ENCODE measurements at regions not wholly inside any gene's neighbourhood (a gene's known extent, or its start where the extent isn't known, plus 50 kb on each side); places are given as distances from the start of the nearest gene placed in this dataset.

DNA sequence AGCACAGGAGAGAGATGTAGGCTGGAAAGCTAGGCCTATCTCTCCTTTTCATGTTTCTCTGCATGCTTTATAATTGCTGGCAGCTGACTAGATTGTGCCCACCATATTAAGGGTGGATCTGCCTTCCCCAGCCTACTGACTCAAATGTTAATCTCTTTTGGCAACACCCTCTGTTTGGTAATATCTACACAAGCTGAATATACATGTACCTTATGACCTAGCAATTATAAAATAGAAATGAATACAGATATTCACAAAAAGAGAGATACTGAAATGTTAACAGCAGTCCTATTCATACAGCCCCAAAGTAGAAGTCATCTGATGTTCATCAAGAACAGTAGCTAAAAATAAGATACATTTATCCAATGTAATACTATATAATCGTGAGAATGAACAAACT, 429.6 kb downstream of the EPM2A start:
- intact Hi-C loops (cut with micrococcal nuclease) = no loop called here
- Mint-ChIP-seq H3K27ac (no peak overlapping the region), H3K4me3 (no peak overlapping the region), H3K27me3 (ENCODE audit: insufficient read depth) (no peaks in the 10 kb centered on the region), H3K9me3 (no peaks in the 10 kb centered on the region), H3K36me3 (ENCODE audit: low read depth) (no peaks in the 10 kb centered on the region), H3K4me1 (ENCODE audit: low read depth) (no peaks in the 10 kb centered on the region)
- no peak for DNase-seq (ENCODE audit: low spot score)

- no peaks in the 10 kb centered on the region for H3K27me3 Mint-ChIP-seq (ENCODE audit: insufficient read depth)
- intact Hi-C loops (cut with micrococcal nuclease) = no loop called here
- H3K27ac Mint-ChIP-seq = no peak overlapping the region
These were observed 428.8 kb downstream of the EPM2A start for GRCh38 chr6:145306489-145306888.

DNA sequence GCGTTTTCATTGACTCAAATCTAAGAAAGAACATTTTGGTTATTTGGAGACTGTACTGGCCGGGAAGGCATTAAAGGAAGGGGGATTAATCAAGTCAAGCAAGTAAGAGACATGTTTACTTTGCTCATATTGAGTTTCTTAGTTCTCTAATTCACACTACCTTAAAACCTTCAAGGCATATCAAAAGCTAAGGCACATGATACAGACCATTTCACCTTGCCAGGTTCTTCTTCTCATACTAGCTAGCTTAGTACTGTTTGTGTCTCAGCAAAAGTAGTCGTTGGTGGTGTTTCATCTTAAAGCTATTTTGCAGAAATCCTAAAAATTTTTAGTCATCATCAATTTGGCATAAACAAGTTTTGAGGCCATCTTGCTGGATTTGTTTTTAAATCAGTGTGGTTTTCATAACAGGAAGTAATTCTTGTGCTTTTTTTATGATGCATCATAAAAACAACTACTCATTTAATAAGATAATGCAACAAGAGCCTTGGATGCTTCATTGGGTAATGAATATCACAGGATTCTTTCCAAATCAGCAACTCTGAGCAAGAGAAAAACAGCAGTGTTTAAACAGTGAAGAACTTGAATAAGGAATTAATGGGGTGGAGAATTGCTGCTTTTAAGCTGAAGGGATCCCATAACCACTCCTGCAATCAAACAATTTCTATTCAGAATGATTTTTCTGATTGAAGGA, 425.3 kb downstream of the EPM2A start:
- no peak for DNase-seq (ENCODE audit: low spot score)
- Mint-ChIP-seq H3K9me3 (no peaks in the 10 kb centered on the region), H3K27ac (no peak overlapping the region), H3K4me1 (ENCODE audit: low read depth) (no peaks in the 10 kb centered on the region), H3K36me3 (ENCODE audit: low read depth) (no peaks in the 10 kb centered on the region), H3K4me3 (no peak overlapping the region), H3K27me3 (ENCODE audit: insufficient read depth) (no peaks in the 10 kb centered on the region)
- intact Hi-C loops (cut with micrococcal nuclease) = no loop called here

More at GRCh38 chr6:145306489-145306888, 428.8 kb downstream of the EPM2A start:
- no peaks in the 10 kb centered on the region for H3K4me1 Mint-ChIP-seq (ENCODE audit: low read depth)
- no peaks in the 10 kb centered on the region for H3K36me3 Mint-ChIP-seq (ENCODE audit: low read depth)
- H3K9me3 Mint-ChIP-seq = no peaks in the 10 kb centered on the region
- no peak overlapping the region for H3K4me3 Mint-ChIP-seq
- no peak for DNase-seq (ENCODE audit: low spot score)

- H3K4me3 Mint-ChIP-seq = no peak overlapping the region
- intact Hi-C loops (cut with micrococcal nuclease) = no loop called here
- H3K27me3 Mint-ChIP-seq (ENCODE audit: insufficient read depth) = no peaks in the 10 kb centered on the region
These were observed 422.8 kb downstream of the EPM2A start for GRCh38 chr6:145312481-145312880.

DNA sequence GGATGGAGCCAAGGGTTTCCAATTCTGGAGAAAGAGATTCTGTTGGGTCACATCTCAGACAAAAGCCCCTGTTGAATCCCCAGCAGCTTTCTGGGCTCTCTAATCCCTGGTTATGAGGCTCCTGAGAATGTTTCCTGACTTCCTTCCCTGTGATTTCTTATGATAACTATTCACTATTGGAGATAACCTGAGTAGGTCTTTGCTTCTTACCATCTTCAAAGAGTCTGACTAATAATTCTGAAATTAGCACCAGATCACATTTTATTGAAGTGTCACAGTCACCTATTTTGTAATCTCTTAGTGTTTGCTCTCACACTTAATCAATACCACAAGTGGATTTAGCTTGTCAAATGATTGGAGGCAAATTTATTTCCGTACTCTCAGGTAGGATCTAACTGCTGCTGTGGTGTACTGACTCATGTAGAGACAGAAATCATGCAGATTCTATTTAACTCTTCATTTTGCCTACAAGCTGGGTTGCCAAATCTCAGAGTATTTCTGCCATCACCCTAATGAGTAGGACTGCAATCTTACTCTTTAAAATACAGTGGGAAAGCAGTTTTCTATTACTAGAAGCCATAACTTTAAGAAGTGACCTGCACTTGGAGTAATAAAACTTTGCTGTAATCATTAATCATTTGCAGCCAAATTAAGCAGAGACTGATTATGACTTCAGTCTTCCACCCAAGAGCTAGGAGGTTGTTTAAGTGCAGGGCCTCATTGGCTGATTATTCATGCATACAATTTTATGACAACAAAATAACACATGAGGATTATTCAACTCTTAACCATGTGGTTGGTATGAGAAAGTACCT, 422.1 kb downstream of the EPM2A start:
- H3K9me3 Mint-ChIP-seq = no peaks in the 10 kb centered on the region
- intact Hi-C loops (cut with micrococcal nuclease) = no loop called here
- no peak overlapping the region for H3K4me3 Mint-ChIP-seq
- no peaks in the 10 kb centered on the region for H3K27me3 Mint-ChIP-seq (ENCODE audit: insufficient read depth)
- no peaks in the 10 kb centered on the region for H3K36me3 Mint-ChIP-seq (ENCODE audit: low read depth)
- no peak for DNase-seq (ENCODE audit: low spot score)
- H3K4me1 Mint-ChIP-seq (ENCODE audit: low read depth) = no peaks in the 10 kb centered on the region
- H3K27ac Mint-ChIP-seq = no peak overlapping the region

More at GRCh38 chr6:145312481-145312880, 422.8 kb downstream of the EPM2A start:
- DNase-seq (ENCODE audit: low spot score) = no peak
- H3K36me3 Mint-ChIP-seq (ENCODE audit: low read depth) = no peaks in the 10 kb centered on the region
- H3K4me1 Mint-ChIP-seq (ENCODE audit: low read depth) = no peaks in the 10 kb centered on the region
- H3K9me3 Mint-ChIP-seq = no peaks in the 10 kb centered on the region
- no peak overlapping the region for H3K27ac Mint-ChIP-seq

DNA sequence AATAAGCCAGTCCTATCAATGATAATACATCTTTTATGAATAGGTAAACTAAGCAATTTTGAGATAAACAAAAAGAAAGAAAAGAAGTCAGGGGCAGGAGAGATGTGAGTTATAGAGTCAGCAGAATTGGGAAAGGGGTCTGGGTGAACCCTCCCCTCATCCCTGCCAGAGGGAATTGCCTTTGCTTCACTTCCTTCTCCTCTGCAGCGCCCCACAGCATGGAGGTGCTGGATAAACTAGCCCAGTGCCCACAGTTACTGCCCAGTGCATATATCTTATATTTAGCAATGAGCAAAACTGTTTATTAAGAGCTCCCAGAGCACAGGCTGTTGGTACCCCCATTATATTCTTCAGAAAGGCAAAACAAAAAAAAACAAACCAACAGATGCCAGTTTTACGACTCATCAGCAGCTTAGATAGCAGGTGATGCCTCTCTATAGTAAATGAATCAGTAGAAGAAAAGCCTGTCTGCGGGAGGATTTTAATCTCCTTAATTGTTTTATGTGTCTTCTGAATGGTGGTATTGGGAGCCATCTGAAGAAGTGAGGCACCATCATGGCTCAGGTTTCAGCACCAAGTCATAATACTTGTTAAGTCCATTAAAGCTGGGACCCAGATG, 419.2 kb downstream of the EPM2A start:
- Mint-ChIP-seq H3K27me3 (ENCODE audit: insufficient read depth) (no peaks in the 10 kb centered on the region), H3K9me3 (no peaks in the 10 kb centered on the region), H3K27ac (no peak overlapping the region), H3K4me1 (ENCODE audit: low read depth) (no peaks in the 10 kb centered on the region), H3K36me3 (ENCODE audit: low read depth) (no peaks in the 10 kb centered on the region), H3K4me3 (no peak overlapping the region)
- no peak for DNase-seq (ENCODE audit: low spot score)
- intact Hi-C loops (cut with micrococcal nuclease) = no loop called here

DNA sequence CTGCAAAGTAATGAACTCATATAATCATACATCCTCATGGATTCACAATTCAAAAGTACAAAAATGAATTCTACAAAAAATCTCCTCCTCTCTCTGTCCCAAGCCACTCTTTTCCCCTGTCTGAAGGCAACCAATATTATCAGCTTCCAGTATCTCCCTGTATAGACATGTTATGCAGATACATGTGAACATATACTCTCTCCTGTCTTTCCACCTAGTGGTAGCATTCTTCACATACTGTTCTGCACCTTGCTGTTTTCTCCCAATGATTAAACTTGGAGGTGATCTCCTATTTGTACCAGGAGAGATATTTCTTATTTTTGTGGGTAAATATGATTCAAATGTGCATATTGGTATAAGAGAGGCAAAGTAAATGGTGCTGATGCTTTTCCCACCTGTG, 416.4 kb downstream of the EPM2A start:
- no peak for DNase-seq (ENCODE audit: low spot score)
- Mint-ChIP-seq H3K27ac (no peak overlapping the region), H3K4me3 (no peak overlapping the region), H3K9me3 (no peaks in the 10 kb centered on the region), H3K27me3 (ENCODE audit: insufficient read depth) (no peaks in the 10 kb centered on the region), H3K36me3 (ENCODE audit: low read depth) (no peaks in the 10 kb centered on the region), H3K4me1 (ENCODE audit: low read depth) (no peaks in the 10 kb centered on the region)
- intact Hi-C loops (cut with micrococcal nuclease) = no loop called here

- Mint-ChIP-seq H3K36me3 (ENCODE audit: low read depth) (no peaks in the 10 kb centered on the region), H3K4me1 (ENCODE audit: low read depth) (no peaks in the 10 kb centered on the region), H3K27ac (no peak overlapping the region), H3K4me3 (no peak overlapping the region), H3K27me3 (ENCODE audit: insufficient read depth) (no peaks in the 10 kb centered on the region), H3K9me3 (no peaks in the 10 kb centered on the region)
- intact Hi-C loops (cut with micrococcal nuclease) = no loop called here
- no peak for DNase-seq (ENCODE audit: low spot score)
These were observed 415.7 kb downstream of the EPM2A start for GRCh38 chr6:145319605-145320004.

- H3K9me3 Mint-ChIP-seq = no peaks in the 10 kb centered on the region
- no peaks in the 10 kb centered on the region for H3K27me3 Mint-ChIP-seq (ENCODE audit: insufficient read depth)
- H3K4me1 Mint-ChIP-seq (ENCODE audit: low read depth) = no peaks in the 10 kb centered on the region
- no peak overlapping the region for H3K4me3 Mint-ChIP-seq
- no peaks in the 10 kb centered on the region for H3K36me3 Mint-ChIP-seq (ENCODE audit: low read depth)
- H3K27ac Mint-ChIP-seq = no peak overlapping the region
- intact Hi-C loops (cut with micrococcal nuclease) = no loop called here
- no peak for DNase-seq (ENCODE audit: low spot score)
These were observed 411.7 kb downstream of the EPM2A start for GRCh38 chr6:145323646-145324045.

DNA sequence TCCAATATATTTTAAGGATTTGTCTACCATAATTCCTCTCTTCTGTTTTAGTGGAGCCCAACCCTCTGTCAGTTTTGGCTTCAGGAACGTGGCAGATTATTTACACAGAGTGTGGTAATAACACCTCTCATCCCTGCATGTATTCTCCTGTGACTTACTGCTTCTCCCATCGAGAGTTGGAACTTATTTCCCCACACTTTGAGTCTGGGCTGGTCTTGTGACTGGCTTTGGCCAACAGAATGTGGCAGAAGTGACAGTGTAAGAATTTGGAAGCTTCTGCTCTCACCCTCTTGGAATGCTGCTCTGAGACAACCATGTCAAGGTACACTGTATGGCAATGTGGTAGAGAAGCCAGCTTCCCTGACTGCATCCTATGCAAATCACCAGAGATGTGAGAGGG, 407.7 kb downstream of the EPM2A start:
- Mint-ChIP-seq H3K4me1 (ENCODE audit: low read depth) (no peaks in the 10 kb centered on the region), H3K9me3 (no peaks in the 10 kb centered on the region), H3K4me3 (no peak overlapping the region), H3K27ac (no peak overlapping the region), H3K27me3 (ENCODE audit: insufficient read depth) (no peaks in the 10 kb centered on the region), H3K36me3 (ENCODE audit: low read depth) (no peaks in the 10 kb centered on the region)
- intact Hi-C loops (cut with micrococcal nuclease) = no loop called here
- no peak for DNase-seq (ENCODE audit: low spot score)

DNA sequence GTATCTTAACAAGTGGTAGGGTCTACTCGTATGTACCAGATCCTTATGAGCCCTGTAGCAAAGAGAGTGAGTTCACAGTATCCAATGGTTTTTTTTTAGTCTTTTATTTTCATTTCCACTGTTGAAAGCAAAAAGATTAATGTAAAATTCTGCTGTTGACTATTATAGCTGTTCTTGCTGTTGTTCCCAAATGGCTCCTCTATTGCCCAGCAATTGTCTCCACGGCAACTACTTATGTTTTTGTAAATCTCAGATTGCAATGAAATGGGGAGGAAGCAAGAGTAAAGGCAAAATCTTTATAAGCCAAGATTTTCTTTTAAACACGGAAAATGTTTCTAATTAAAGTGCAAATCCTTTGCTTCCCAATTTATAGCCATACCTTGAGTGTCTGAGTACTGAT, 406.1 kb downstream of the EPM2A start:
- H3K27me3 Mint-ChIP-seq (ENCODE audit: insufficient read depth) = no peaks in the 10 kb centered on the region
- H3K4me3 Mint-ChIP-seq = no peak overlapping the region
- no peak overlapping the region for H3K27ac Mint-ChIP-seq
- no peak for DNase-seq (ENCODE audit: low spot score)
- intact Hi-C loops (cut with micrococcal nuclease) = no loop called here
- no peaks in the 10 kb centered on the region for H3K4me1 Mint-ChIP-seq (ENCODE audit: low read depth)
- H3K9me3 Mint-ChIP-seq = no peaks in the 10 kb centered on the region
- H3K36me3 Mint-ChIP-seq (ENCODE audit: low read depth) = no peaks in the 10 kb centered on the region

GRCh38 chr6:145331066-145331465, 404.3 kb downstream of the EPM2A start:
- intact Hi-C loops (cut with micrococcal nuclease) = no loop called here
- no peak for DNase-seq (ENCODE audit: low spot score)
- H3K27me3 Mint-ChIP-seq (ENCODE audit: insufficient read depth) = no peaks in the 10 kb centered on the region
- no peak overlapping the region for H3K4me3 Mint-ChIP-seq
- no peak overlapping the region for H3K27ac Mint-ChIP-seq
- no peaks in the 10 kb centered on the region for H3K36me3 Mint-ChIP-seq (ENCODE audit: low read depth)
- no peaks in the 10 kb centered on the region for H3K9me3 Mint-ChIP-seq
- no peaks in the 10 kb centered on the region for H3K4me1 Mint-ChIP-seq (ENCODE audit: low read depth)

DNA sequence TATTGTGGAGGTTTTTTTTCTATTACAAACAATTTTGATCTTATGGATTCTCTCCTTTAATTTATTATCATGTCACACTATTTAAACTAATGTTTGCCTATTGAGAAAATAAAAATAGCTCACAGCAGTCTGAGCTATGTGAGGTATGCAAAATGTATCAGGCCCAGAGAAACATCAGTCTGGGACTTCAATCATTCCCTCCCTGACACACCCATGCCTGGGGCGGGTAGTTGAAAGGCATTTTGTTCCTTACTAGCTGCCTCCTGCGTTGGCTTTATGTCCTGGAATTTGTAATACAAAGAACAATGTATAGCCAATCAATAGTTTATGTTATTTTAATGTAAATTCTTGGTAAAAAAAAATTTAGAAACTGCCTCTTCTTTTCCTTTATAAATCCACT, 403.3 kb downstream of the EPM2A start:
- intact Hi-C loops (cut with micrococcal nuclease) = no loop called here
- DNase-seq (ENCODE audit: low spot score) = no peak
- no peaks in the 10 kb centered on the region for H3K27me3 Mint-ChIP-seq (ENCODE audit: insufficient read depth)
- no peaks in the 10 kb centered on the region for H3K36me3 Mint-ChIP-seq (ENCODE audit: low read depth)
- H3K27ac Mint-ChIP-seq = no peak overlapping the region
- H3K4me3 Mint-ChIP-seq = no peak overlapping the region
- H3K4me1 Mint-ChIP-seq (ENCODE audit: low read depth) = no peaks in the 10 kb centered on the region
- no peaks in the 10 kb centered on the region for H3K9me3 Mint-ChIP-seq

All from activated T-helper 1 cell treated with anti-CD3 and anti-CD28 coated beads, Interleukin-12 subunit alpha, Interleukin-12 subunit beta, Interleukin-2, Interleukin-4 antibody, amounts not matched to agents 30 ng/mL and 10 ng/mL and 1 ng/mL, durations not matched to agents 14 hours and 24 hours and 36 hours (primary cell).